ENCODE measurements at regions not wholly inside any gene's neighbourhood (a gene's known extent, or its start where the extent isn't known, plus 50 kb on each side); places are given as distances from the start of the nearest gene placed in this dataset.

- TF ChIP-seq, protein P1, sequence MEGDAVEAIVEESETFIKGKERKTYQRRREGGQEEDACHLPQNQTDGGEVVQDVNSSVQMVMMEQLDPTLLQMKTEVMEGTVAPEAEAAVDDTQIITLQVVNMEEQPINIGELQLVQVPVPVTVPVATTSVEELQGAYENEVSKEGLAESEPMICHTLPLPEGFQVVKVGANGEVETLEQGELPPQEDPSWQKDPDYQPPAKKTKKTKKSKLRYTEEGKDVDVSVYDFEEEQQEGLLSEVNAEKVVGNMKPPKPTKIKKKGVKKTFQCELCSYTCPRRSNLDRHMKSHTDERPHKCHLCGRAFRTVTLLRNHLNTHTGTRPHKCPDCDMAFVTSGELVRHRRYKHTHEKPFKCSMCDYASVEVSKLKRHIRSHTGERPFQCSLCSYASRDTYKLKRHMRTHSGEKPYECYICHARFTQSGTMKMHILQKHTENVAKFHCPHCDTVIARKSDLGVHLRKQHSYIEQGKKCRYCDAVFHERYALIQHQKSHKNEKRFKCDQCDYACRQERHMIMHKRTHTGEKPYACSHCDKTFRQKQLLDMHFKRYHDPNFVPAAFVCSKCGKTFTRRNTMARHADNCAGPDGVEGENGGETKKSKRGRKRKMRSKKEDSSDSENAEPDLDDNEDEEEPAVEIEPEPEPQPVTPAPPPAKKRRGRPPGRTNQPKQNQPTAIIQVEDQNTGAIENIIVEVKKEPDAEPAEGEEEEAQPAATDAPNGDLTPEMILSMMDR (IDR thresholded peaks at IDR 0.05) = no peak
- no peak for TF ChIP-seq POLR2A (IDR thresholded peaks at IDR 0.05)
These were observed 63.2 kb downstream of the DIO3 start for GRCh38 chr14:101624536-101624935.

Measured in Peyer's patch (tissue), 4 donors.